BLaER1 (cell line): ENCODE measurements at regions not wholly inside any gene's neighbourhood (a gene's known extent, or its start where the extent isn't known, plus 50 kb on each side); places are given as distances from the start of the nearest gene placed in this dataset.

Source experiments
- H3K27ac ChIP-seq: shearing (Covaris generic); formaldehyde crosslinking; 2 replicates; pipeline ENCODE4 v1.8.1; 2022
- H3K27me3 ChIP-seq: shearing (Covaris generic); formaldehyde crosslinking; 2 replicates; pipeline ENCODE4 v1.8.1; 2022
- H3K36me3 ChIP-seq: shearing (Covaris generic); formaldehyde crosslinking; 2 replicates; pipeline ENCODE4 v1.8.1; 2022
- H3K4me1 ChIP-seq: shearing (Covaris generic); formaldehyde crosslinking; 2 replicates; pipeline ENCODE4 v1.8.1; 2022
- H3K4me2 ChIP-seq: shearing (Covaris generic); formaldehyde crosslinking; 2 replicates; pipeline ENCODE4 v1.8.1; 2022
- H3K4me3 ChIP-seq: shearing (Covaris generic); formaldehyde crosslinking; 2 replicates; pipeline ENCODE4 v1.8.1; 2022
- H3K9ac ChIP-seq: shearing (Covaris generic); formaldehyde crosslinking; 2 replicates; pipeline ENCODE4 v1.8.1; 2022
- H3K9me3 ChIP-seq: shearing (Covaris generic); formaldehyde crosslinking; 2 replicates; pipeline ENCODE4 v1.8.1; 2022
- H4K20me1 ChIP-seq: shearing (Covaris generic); formaldehyde crosslinking; 2 replicates; pipeline ENCODE4 v1.8.1; 2022
- Cebpa-rat ChIP-seq: shearing (Covaris generic); IDR thresholded peaks from 2 replicates; pipeline ENCODE4 v1.8.1; 2022

- Histone ChIP-seq H3K27me3 (no peaks in the 10 kb centered on the region), H3K4me1 (no peaks in the 10 kb centered on the region), H3K9ac (no peak overlapping the region), H3K4me2 (no peak overlapping the region), H3K27ac (no peak overlapping the region), H3K9me3 (no peaks in the 10 kb centered on the region), H4K20me1 (no peaks in the 10 kb centered on the region), H3K36me3 (no peaks in the 10 kb centered on the region), H3K4me3 (no peak overlapping the region)
- TF ChIP-seq Cebpa-rat: no peak
Observed at GRCh38 chr5:23579566-23579965, 72.2 kb downstream of the PRDM9 start.

DNA sequence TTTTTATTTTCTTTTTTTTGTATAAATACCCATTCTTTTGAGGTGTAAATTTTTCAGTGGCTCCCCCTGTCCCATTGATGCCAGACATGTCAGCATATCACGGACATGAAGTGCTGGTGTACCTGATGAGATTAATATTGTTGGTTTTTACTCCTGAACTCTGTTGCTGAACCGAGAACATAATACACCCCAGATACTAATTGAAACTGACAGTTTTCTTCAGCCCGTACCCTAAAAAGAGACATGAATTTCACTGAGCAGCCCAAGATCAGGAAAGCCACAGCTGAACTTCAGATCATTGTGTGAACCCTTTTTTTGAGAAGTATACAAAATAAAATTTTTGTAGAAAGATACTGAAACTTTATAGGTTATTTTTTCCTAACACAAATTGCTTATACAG is 75.7 kb downstream of the PRDM9 start:
- Histone ChIP-seq H3K36me3 (no peaks in the 10 kb centered on the region), H4K20me1 (no peaks in the 10 kb centered on the region), H3K4me3 (no peak overlapping the region), H3K9ac (no peak overlapping the region), H3K27ac (no peak overlapping the region), H3K27me3 (no peaks in the 10 kb centered on the region), H3K4me1 (no peaks in the 10 kb centered on the region), H3K9me3 (no peaks in the 10 kb centered on the region), H3K4me2 (no peak overlapping the region)
- no peak for TF ChIP-seq Cebpa-rat

DNA sequence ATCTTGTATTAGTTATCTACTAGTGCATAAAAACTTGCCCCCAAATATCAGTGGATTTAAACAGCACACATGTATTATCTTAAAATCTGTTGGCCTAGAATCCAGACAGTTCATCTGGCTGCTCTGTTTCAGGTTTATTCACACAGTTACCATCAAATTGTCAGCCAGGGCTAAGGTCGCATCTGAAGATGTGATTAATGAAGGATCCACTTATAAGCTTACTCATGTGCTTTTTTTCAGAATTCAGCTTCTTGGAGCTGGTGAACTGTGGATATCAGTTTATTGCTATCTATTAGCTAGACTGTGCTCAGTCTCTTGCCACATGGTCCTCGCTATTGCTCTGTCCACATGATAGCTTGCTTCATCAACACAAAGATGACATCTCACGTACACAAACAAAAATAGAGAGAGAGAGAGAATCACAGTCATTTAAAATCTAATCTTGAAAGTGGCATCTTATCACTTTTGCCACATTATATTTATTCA is 81.5 kb downstream of the PRDM9 start:
- Histone ChIP-seq H4K20me1 (no peaks in the 10 kb centered on the region), H3K4me2 (no peak overlapping the region), H3K36me3 (no peaks in the 10 kb centered on the region), H3K27ac (no peak overlapping the region), H3K9me3 (no peaks in the 10 kb centered on the region), H3K4me1 (no peaks in the 10 kb centered on the region), H3K9ac (no peak overlapping the region), H3K4me3 (no peak overlapping the region), H3K27me3 (no peaks in the 10 kb centered on the region)
- TF ChIP-seq Cebpa-rat: no peak

GRCh38 chr5:23591250-23591649 is 83.8 kb downstream of the PRDM9 start:
- H4K20me1 ChIP-seq: no peaks in the 10 kb centered on the region
- TF ChIP-seq Cebpa-rat: no peak
- no peaks in the 10 kb centered on the region for H3K27me3 ChIP-seq
- no peak overlapping the region for H3K27ac ChIP-seq
- no peak overlapping the region for H3K9ac ChIP-seq
- no peaks in the 10 kb centered on the region for H3K36me3 ChIP-seq
- no peak overlapping the region for H3K4me3 ChIP-seq
- H3K4me1 ChIP-seq: no peaks in the 10 kb centered on the region
- no peak overlapping the region for H3K4me2 ChIP-seq
- no peaks in the 10 kb centered on the region for H3K9me3 ChIP-seq

DNA sequence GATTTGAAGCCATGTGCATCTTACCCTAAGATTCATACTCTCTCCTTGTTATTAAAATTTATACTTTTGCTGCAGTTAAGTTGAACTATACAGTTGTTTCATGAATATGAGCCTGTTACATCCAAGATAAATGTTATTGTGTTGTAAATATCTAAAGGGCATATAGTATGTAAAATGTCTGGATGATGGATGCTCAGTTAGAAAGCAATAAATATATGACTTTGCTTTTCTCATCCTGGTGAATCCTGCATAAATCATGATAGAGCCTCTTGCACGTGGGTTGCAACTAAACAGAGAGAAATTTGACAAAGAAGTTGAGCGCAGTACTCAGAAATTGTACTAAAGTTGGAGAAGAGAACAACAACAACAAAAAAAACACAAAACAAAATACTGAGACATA is 99.5 kb downstream of the PRDM9 start:
- TF ChIP-seq Cebpa-rat: no peak
- H3K27me3 ChIP-seq: no peaks in the 10 kb centered on the region
- H4K20me1 ChIP-seq: no peaks in the 10 kb centered on the region
- no peak overlapping the region for H3K4me3 ChIP-seq
- H3K36me3 ChIP-seq: no peaks in the 10 kb centered on the region
- H3K4me1 ChIP-seq: no peaks in the 10 kb centered on the region
- H3K4me2 ChIP-seq: no peak overlapping the region
- no peak overlapping the region for H3K27ac ChIP-seq
- no peak overlapping the region for H3K9ac ChIP-seq
- H3K9me3 ChIP-seq: no peaks in the 10 kb centered on the region

GRCh38 chr5:23612701-23613100 is 105.3 kb downstream of the PRDM9 start:
- no peaks in the 10 kb centered on the region for H3K4me1 ChIP-seq
- H3K27ac ChIP-seq: no peak overlapping the region
- no peaks in the 10 kb centered on the region for H4K20me1 ChIP-seq
- H3K9me3 ChIP-seq: peaks cover 9% of the 10 kb centered on the region
- H3K4me3 ChIP-seq: no peak overlapping the region
- H3K27me3 ChIP-seq: no peaks in the 10 kb centered on the region
- TF ChIP-seq Cebpa-rat: no peak
- no peak overlapping the region for H3K9ac ChIP-seq
- no peaks in the 10 kb centered on the region for H3K36me3 ChIP-seq
- no peak overlapping the region for H3K4me2 ChIP-seq

GRCh38 chr5:23613566-23613965 is 106.2 kb downstream of the PRDM9 start:
- Histone ChIP-seq H3K9me3 (peaks cover 9% of the 10 kb centered on the region), H3K9ac (no peak overlapping the region), H3K27me3 (no peaks in the 10 kb centered on the region), H3K4me2 (no peak overlapping the region), H3K4me3 (no peak overlapping the region), H3K27ac (no peak overlapping the region), H4K20me1 (no peaks in the 10 kb centered on the region), H3K36me3 (no peaks in the 10 kb centered on the region), H3K4me1 (no peaks in the 10 kb centered on the region)
- TF ChIP-seq Cebpa-rat: no peak

GRCh38 chr5:23614422-23614821 is 107.0 kb downstream of the PRDM9 start:
- Histone ChIP-seq H3K36me3 (no peaks in the 10 kb centered on the region), H3K9me3 (peaks cover 9% of the 10 kb centered on the region), H3K27ac (no peak overlapping the region), H3K4me3 (no peak overlapping the region), H3K27me3 (no peaks in the 10 kb centered on the region), H3K4me1 (no peaks in the 10 kb centered on the region), H3K9ac (no peak overlapping the region), H3K4me2 (no peak overlapping the region), H4K20me1 (no peaks in the 10 kb centered on the region)
- TF ChIP-seq Cebpa-rat: no peak

- no peak overlapping the region for H3K4me2 ChIP-seq
- no peaks in the 10 kb centered on the region for H4K20me1 ChIP-seq
- H3K4me1 ChIP-seq: no peaks in the 10 kb centered on the region
- no peaks in the 10 kb centered on the region for H3K27me3 ChIP-seq
- no peaks in the 10 kb centered on the region for H3K36me3 ChIP-seq
- no peak overlapping the region for H3K9ac ChIP-seq
- no peak overlapping the region for H3K27ac ChIP-seq
- no peak for TF ChIP-seq Cebpa-rat
- no peak overlapping the region for H3K4me3 ChIP-seq
- no peaks in the 10 kb centered on the region for H3K9me3 ChIP-seq
Observed at GRCh38 chr5:23626961-23627360, 119.6 kb downstream of the PRDM9 start.

DNA sequence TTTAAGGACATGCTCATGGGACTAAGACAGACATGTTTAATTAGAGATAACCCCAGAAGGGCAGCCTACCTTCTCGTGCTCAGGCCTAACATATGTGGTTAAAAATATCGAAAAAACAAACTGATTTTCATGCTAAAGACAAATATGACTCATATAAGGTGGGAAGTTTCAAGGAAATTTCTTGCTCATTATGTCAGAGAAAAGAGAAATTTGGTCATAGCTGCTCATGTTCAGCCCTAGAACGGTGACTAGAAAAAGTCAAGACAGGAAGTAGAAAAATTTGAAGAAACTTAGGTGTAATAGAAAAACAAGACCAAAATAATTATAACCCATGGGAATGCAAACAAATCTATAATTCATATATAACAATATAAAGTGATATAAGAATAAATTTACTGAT is 120.6 kb downstream of the PRDM9 start:
- no peak for TF ChIP-seq Cebpa-rat
- no peaks in the 10 kb centered on the region for H3K27me3 ChIP-seq
- H3K4me2 ChIP-seq: no peak overlapping the region
- H3K36me3 ChIP-seq: no peaks in the 10 kb centered on the region
- H4K20me1 ChIP-seq: no peaks in the 10 kb centered on the region
- no peaks in the 10 kb centered on the region for H3K4me1 ChIP-seq
- no peak overlapping the region for H3K9ac ChIP-seq
- H3K4me3 ChIP-seq: no peak overlapping the region
- no peaks in the 10 kb centered on the region for H3K9me3 ChIP-seq
- no peak overlapping the region for H3K27ac ChIP-seq

DNA sequence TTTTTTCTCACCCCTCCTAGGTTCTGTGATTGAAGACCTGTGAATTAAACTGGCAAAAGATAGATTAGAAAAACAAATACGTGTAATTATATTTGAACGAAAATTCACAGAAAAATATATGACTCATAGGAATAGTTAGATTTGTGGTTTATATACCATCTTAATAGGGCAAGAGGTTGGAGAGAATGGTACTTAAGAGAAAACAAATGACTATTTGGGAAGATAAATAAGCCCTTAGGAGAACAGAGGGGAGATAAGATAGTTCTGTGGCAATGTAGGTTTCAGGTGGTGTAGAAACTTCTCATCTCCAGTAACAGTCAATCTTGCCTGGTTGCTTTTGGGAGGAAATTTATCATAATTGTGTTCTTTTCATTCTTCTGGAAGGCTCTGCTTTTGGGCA is 122.0 kb downstream of the PRDM9 start:
- H3K27ac ChIP-seq: no peak overlapping the region
- no peaks in the 10 kb centered on the region for H3K36me3 ChIP-seq
- no peak overlapping the region for H3K4me2 ChIP-seq
- no peaks in the 10 kb centered on the region for H4K20me1 ChIP-seq
- no peaks in the 10 kb centered on the region for H3K9me3 ChIP-seq
- H3K4me1 ChIP-seq: no peaks in the 10 kb centered on the region
- H3K27me3 ChIP-seq: no peaks in the 10 kb centered on the region
- no peak overlapping the region for H3K4me3 ChIP-seq
- H3K9ac ChIP-seq: no peak overlapping the region
- TF ChIP-seq Cebpa-rat: no peak
